Ishikawa (cell line): ENCODE measurements at regions not wholly inside any gene's neighbourhood (a gene's known extent, or its start where the extent isn't known, plus 50 kb on each side); places are given as distances from the start of the nearest gene placed in this dataset.

Experiments used
- CEBPB ChIP-seq: IDR thresholded peaks from 2 replicates; pipeline ENCODE4 v1.6.1; 2012
- EP300 ChIP-seq: IDR thresholded peaks from 2 replicates; pipeline ENCODE4 v1.6.1; 2012; ENCODE audit warnings: borderline replicate concordance
- FOXM1 ChIP-seq: IDR thresholded peaks from 2 replicates; pipeline ENCODE4 v1.6.1; 2012; ENCODE audit warnings: low read depth, borderline replicate concordance
- RAD21 ChIP-seq: IDR thresholded peaks from 2 replicates; pipeline ENCODE4 v1.6.1; 2012; ENCODE audit warnings: low read depth
- TCF12 ChIP-seq: IDR thresholded peaks from 2 replicates; pipeline ENCODE4 v1.6.1; 2012; ENCODE audit warnings: low read depth
- YY1 ChIP-seq: IDR thresholded peaks from 2 replicates; pipeline ENCODE4 v1.6.1; 2012; ENCODE audit warnings: low read depth
- TF ChIP-seq, protein P1 (sequence below): IDR thresholded peaks from 2 replicates; pipeline ENCODE4 v1.6.1; 2012; ENCODE audit warnings: low read depth, mild to moderate bottlenecking

DNA sequence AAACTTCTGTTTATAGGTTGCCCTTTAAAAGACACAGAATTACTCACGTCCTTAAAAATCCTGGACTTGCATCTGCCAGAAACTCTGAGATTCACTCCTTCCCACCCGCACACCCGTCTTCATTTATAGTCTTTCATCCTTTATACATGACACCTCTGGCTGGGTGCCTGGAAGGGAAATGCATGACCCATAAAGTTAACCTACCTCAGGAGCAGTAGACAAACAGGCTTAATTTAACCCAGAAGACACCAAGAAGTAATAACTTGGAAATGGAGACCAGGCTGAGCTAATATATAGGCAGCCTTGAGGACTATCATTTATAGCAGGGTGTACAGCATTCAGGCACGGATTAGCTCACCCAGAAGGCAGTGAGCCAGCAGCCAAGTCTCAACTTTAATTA, 429.0 kb upstream of the NRSN1 start:
- no peak for TF ChIP-seq YY1
- TF ChIP-seq EP300 = no peak
- TF ChIP-seq RAD21 = no peak
- no peak for TF ChIP-seq FOXM1
- TF ChIP-seq, protein P1, sequence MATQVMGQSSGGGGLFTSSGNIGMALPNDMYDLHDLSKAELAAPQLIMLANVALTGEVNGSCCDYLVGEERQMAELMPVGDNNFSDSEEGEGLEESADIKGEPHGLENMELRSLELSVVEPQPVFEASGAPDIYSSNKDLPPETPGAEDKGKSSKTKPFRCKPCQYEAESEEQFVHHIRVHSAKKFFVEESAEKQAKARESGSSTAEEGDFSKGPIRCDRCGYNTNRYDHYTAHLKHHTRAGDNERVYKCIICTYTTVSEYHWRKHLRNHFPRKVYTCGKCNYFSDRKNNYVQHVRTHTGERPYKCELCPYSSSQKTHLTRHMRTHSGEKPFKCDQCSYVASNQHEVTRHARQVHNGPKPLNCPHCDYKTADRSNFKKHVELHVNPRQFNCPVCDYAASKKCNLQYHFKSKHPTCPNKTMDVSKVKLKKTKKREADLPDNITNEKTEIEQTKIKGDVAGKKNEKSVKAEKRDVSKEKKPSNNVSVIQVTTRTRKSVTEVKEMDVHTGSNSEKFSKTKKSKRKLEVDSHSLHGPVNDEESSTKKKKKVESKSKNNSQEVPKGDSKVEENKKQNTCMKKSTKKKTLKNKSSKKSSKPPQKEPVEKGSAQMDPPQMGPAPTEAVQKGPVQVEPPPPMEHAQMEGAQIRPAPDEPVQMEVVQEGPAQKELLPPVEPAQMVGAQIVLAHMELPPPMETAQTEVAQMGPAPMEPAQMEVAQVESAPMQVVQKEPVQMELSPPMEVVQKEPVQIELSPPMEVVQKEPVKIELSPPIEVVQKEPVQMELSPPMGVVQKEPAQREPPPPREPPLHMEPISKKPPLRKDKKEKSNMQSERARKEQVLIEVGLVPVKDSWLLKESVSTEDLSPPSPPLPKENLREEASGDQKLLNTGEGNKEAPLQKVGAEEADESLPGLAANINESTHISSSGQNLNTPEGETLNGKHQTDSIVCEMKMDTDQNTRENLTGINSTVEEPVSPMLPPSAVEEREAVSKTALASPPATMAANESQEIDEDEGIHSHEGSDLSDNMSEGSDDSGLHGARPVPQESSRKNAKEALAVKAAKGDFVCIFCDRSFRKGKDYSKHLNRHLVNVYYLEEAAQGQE = no peak
- TF ChIP-seq CEBPB = no peak
- TF ChIP-seq TCF12 = no peak
